H9 (cell line): ENCODE measurements at regions not wholly inside any gene's neighbourhood (a gene's known extent, or its start where the extent isn't known, plus 50 kb on each side); places are given as distances from the start of the nearest gene placed in this dataset.

Source experiments
- DNase-seq: peaks from one replicate; pipeline ENCODE4 v3.0.0-alpha.2; 2017
- H2AFZ ChIP-seq: one replicate; pipeline ENCODE4 v1.6.1; 2013; ENCODE audit warnings: mild to moderate bottlenecking, low read length, control low read depth, moderate library complexity
- H2AK5ac ChIP-seq: 2 replicates; pipeline ENCODE4 v1.6.1; 2013; ENCODE audit warnings: low read length, control low read depth, mixed read lengths; ENCODE audit not compliant: insufficient read length
- H2BK120ac ChIP-seq: one replicate; pipeline ENCODE4 v1.6.1; 2013; ENCODE audit warnings: low read depth, mild to moderate bottlenecking, low read length, control low read depth, inconsistent platforms; ENCODE audit not compliant: poor library complexity, severe bottlenecking
- H2BK12ac ChIP-seq: 2 replicates; pipeline ENCODE4 v1.6.1; 2013; ENCODE audit warnings: low read length, control low read depth, mixed read lengths, low read depth; ENCODE audit not compliant: insufficient read length
- H2BK15ac ChIP-seq: 2 replicates; pipeline ENCODE4 v1.6.1; 2013; ENCODE audit warnings: low read depth, low read length, control low read depth
- H2BK20ac ChIP-seq: one replicate; pipeline ENCODE4 v1.6.1; 2013; ENCODE audit warnings: low read depth, mild to moderate bottlenecking, low read length, control low read depth, inconsistent platforms; ENCODE audit not compliant: poor library complexity, severe bottlenecking
- H2BK5ac ChIP-seq: 2 replicates; pipeline ENCODE4 v1.6.1; 2013; ENCODE audit warnings: low read length, control low read depth, mixed read lengths; ENCODE audit not compliant: insufficient read length
- H3K14ac ChIP-seq: 2 replicates; pipeline ENCODE4 v1.6.1; 2013; ENCODE audit warnings: low read length, control low read depth; ENCODE audit not compliant: insufficient read depth
- H3K18ac ChIP-seq: 2 replicates; pipeline ENCODE4 v1.6.1; 2013; ENCODE audit warnings: low read depth, mild to moderate bottlenecking, mixed read lengths, low read length, control low read depth; ENCODE audit not compliant: insufficient read length
- H3K23ac ChIP-seq: 2 replicates; pipeline ENCODE4 v1.6.1; 2013; ENCODE audit warnings: low read length, control low read depth, mixed read lengths, low read depth; ENCODE audit not compliant: insufficient read length
- H3K23me2 ChIP-seq: 2 replicates; pipeline ENCODE4 v1.6.1; 2013; ENCODE audit warnings: low read depth, mild to moderate bottlenecking, mixed read lengths, low read length, control low read depth; ENCODE audit not compliant: insufficient read length, poor library complexity, severe bottlenecking
- H3K27ac ChIP-seq: 2 replicates; pipeline ENCODE4 v1.5.1; 2013; ENCODE audit warnings: low read length, control low read depth, mixed read lengths, low read depth; ENCODE audit not compliant: insufficient read length
- H3K27me3 ChIP-seq: 2 replicates; pipeline ENCODE4 v1.6.1; 2013; ENCODE audit warnings: low read length, control low read depth, inconsistent platforms; ENCODE audit not compliant: insufficient read depth
- H3K4ac ChIP-seq: 2 replicates; pipeline ENCODE4 v1.6.1; 2013; ENCODE audit warnings: low read depth, mild to moderate bottlenecking, control low read depth, inconsistent platforms, low read length, moderate library complexity
- H3K4me1 ChIP-seq: 2 replicates; pipeline ENCODE4 v1.6.1; 2013; ENCODE audit warnings: low read length, control low read depth, inconsistent platforms; ENCODE audit not compliant: insufficient read depth
- H3K4me2 ChIP-seq: 2 replicates; pipeline ENCODE4 v1.6.1; 2013; ENCODE audit warnings: low read length, control low read depth, mixed read lengths; ENCODE audit not compliant: insufficient read length, insufficient read depth
- H3K56ac ChIP-seq: 2 replicates; pipeline ENCODE4 v1.6.1; 2013; ENCODE audit warnings: low read depth, mild to moderate bottlenecking, mixed read lengths, low read length, control low read depth; ENCODE audit not compliant: insufficient read length
- H3K79me1 ChIP-seq: 2 replicates; pipeline ENCODE4 v1.6.1; 2013; ENCODE audit warnings: low read depth, mild to moderate bottlenecking, moderate library complexity, low read length, control low read depth, inconsistent platforms; ENCODE audit not compliant: insufficient read depth, poor library complexity, severe bottlenecking
- H3K79me2 ChIP-seq: 2 replicates; pipeline ENCODE4 v1.6.1; 2013; ENCODE audit warnings: low read length, control low read depth, inconsistent platforms; ENCODE audit not compliant: insufficient read depth
- H3K9ac ChIP-seq: 2 replicates; pipeline ENCODE4 v1.6.1; 2013; ENCODE audit warnings: low read length, control low read depth, mixed read lengths; ENCODE audit not compliant: insufficient read length; ENCODE audit errors: extremely low read depth
- H3K9me3 ChIP-seq: one replicate; pipeline ENCODE4 v1.6.1; 2013; ENCODE audit warnings: low read depth, low read length, inconsistent platforms; ENCODE audit not compliant: control insufficient read depth
- H3T11ph ChIP-seq: one replicate; pipeline ENCODE4 v1.6.1; 2013; ENCODE audit warnings: mild to moderate bottlenecking, low read length, control low read depth, inconsistent platforms
- H4K20me1 ChIP-seq: one replicate; pipeline ENCODE4 v1.6.1; 2013; ENCODE audit not compliant: control insufficient read depth, insufficient read length, insufficient read depth
- H4K5ac ChIP-seq: 2 replicates; pipeline ENCODE4 v1.6.1; 2013; ENCODE audit warnings: low read depth, mild to moderate bottlenecking, mixed read lengths, low read length, control low read depth; ENCODE audit not compliant: insufficient read length
- H4K8ac ChIP-seq: replicated peaks from 2 replicates; pipeline ENCODE4 v1.6.1; 2013; ENCODE audit warnings: low read length, control low read depth, mixed read lengths, low read depth; ENCODE audit not compliant: insufficient read length
- H4K91ac ChIP-seq: 2 replicates; pipeline ENCODE4 v1.6.1; 2013; ENCODE audit warnings: low read depth, mild to moderate bottlenecking, moderate library complexity, mixed read lengths, low read length, control low read depth; ENCODE audit not compliant: insufficient read length
- H3K27ac Mint-ChIP-seq, 3 experiments: 2 replicates in 2 of 3; 3 replicates in 1 of 3; pipeline ENCODE4 v1.8.0; 2020 to 2021; ENCODE audit warnings: mixed read lengths in 3 of 3, mild to moderate bottlenecking in 1 of 3, moderate library complexity in 1 of 3
- H3K27me3 Mint-ChIP-seq: 2 replicates; pipeline ENCODE4 v1.8.0; 2021; ENCODE audit warnings: low read depth, mild to moderate bottlenecking, moderate library complexity, mixed read lengths
- H3K36me3 Mint-ChIP-seq, 3 experiments: 2 replicates in 2 of 3; 3 replicates in 1 of 3; pipeline ENCODE4 v1.8.0; 2020 to 2021; ENCODE audit warnings: low read depth in 3 of 3, mixed read lengths in 3 of 3; ENCODE audit not compliant: insufficient read depth in 1 of 3
- H3K4me1 Mint-ChIP-seq, 2 experiments: 2 replicates each; pipeline ENCODE4 v1.8.0; 2020; ENCODE audit warnings: mixed read lengths in 2 of 2
- H3K4me3 Mint-ChIP-seq, 2 experiments: 2 replicates in 1 of 2; 3 replicates in 1 of 2; pipeline ENCODE4 v1.8.0; 2020 to 2021; ENCODE audit warnings: mild to moderate bottlenecking in 2 of 2, mixed read lengths in 2 of 2, moderate library complexity in 1 of 2
- H3K9me3 Mint-ChIP-seq, 2 experiments: 2 replicates in 1 of 2; 3 replicates in 1 of 2; pipeline ENCODE4 v1.8.0; 2020; ENCODE audit warnings: mild to moderate bottlenecking in 2 of 2, mixed read lengths in 2 of 2, moderate library complexity in 1 of 2
- WGBS: extraction: QIAGEN DNeasy Blood & Tissue Kit; methylation state at CpG from one replicate; pipeline ENCODE4 v1.1.7; 2013; ENCODE audit warnings: missing lambda C conversion rate, low lambda C conversion rate, mixed read lengths; ENCODE audit not compliant: insufficient read length; ENCODE audit errors: extremely low coverage; 5-methylcytosine and 5-hydroxymethylcytosine counted together
- TF ChIP-seq, protein P1 (sequence below): fragments of 200-600 bp; sonication (generic); conservative IDR thresholded peaks from 3 replicates; pipeline ENCODE4 v1.8.0; 2021; ENCODE audit warnings: antibody characterized with exemption, mild to moderate bottlenecking

DNA sequence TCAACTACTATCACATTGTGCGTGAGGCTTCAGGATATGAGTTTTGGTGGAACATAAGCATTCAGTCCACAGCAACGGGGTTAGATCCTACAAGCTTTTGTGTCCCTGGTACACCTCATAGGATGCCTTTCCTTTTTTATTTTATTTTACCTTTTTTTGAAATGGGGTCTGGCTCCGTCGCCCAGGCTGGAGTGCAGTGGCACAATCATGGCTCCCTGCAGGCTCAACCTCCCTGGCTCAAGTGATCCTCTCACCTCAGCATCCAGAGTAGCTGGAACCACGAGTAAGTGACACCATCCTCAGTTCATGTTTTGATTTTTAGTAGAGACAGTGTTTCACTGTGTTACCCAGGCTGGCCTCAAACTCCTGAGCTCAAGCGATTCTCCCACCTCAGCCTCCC, 86.0 kb upstream of the RAI14 start:
- H3K56ac ChIP-seq, result no peak overlapping the region
- H2BK15ac ChIP-seq, result no peak overlapping the region
- no peaks in the 10 kb centered on the region for H3K27me3 ChIP-seq
- no peak overlapping the region for H2AK5ac ChIP-seq
- no peak for DNase-seq
- H2BK12ac ChIP-seq, result no peak overlapping the region
- no peak overlapping the region for H2BK20ac ChIP-seq
- no peak overlapping the region for H2BK5ac ChIP-seq
- TF ChIP-seq, protein P1, sequence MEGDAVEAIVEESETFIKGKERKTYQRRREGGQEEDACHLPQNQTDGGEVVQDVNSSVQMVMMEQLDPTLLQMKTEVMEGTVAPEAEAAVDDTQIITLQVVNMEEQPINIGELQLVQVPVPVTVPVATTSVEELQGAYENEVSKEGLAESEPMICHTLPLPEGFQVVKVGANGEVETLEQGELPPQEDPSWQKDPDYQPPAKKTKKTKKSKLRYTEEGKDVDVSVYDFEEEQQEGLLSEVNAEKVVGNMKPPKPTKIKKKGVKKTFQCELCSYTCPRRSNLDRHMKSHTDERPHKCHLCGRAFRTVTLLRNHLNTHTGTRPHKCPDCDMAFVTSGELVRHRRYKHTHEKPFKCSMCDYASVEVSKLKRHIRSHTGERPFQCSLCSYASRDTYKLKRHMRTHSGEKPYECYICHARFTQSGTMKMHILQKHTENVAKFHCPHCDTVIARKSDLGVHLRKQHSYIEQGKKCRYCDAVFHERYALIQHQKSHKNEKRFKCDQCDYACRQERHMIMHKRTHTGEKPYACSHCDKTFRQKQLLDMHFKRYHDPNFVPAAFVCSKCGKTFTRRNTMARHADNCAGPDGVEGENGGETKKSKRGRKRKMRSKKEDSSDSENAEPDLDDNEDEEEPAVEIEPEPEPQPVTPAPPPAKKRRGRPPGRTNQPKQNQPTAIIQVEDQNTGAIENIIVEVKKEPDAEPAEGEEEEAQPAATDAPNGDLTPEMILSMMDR, result no peak
- H3K9me3 ChIP-seq, result no peaks in the 10 kb centered on the region
- peaks cover 2% of the 10 kb centered on the region for H4K20me1 ChIP-seq
- H3K4me1 ChIP-seq, result no peaks in the 10 kb centered on the region
- no peaks in the 10 kb centered on the region for H3K9me3 Mint-ChIP-seq
- no peaks in the 10 kb centered on the region for H3K79me2 ChIP-seq
- no peak overlapping the region for H3K27ac ChIP-seq
- no peaks in the 10 kb centered on the region for H3K36me3 Mint-ChIP-seq
- H4K5ac ChIP-seq, result no peak overlapping the region
- H3K27ac Mint-ChIP-seq, result 0 out of 7 replicates have a peak overlapping the region, but pooled peaks of 1 of the 3 experiments have one; percentile 13
- peaks cover 0 to 9% of the 10 kb centered on the region in 2 experiments; a peak in 2 of 4 replicates for H3K4me1 Mint-ChIP-seq
- H3K23me2 ChIP-seq, result no peaks in the 10 kb centered on the region
- no peak overlapping the region for H4K91ac ChIP-seq
- no peak overlapping the region for H2BK120ac ChIP-seq
- H3K9ac ChIP-seq, result no peak overlapping the region
- H3K79me1 ChIP-seq, result no peaks in the 10 kb centered on the region
- H3K18ac ChIP-seq, result no peak overlapping the region
- H3K14ac ChIP-seq, result no peak overlapping the region
- no peak overlapping the region for H3K4ac ChIP-seq
- no peak overlapping the region for H4K8ac ChIP-seq
- WGBS, result no CpG with 5 or more reads among the region's 6 CpGs
- no peak overlapping the region for H2AFZ ChIP-seq
- no peak overlapping the region for H3T11ph ChIP-seq
- peaks cover 2% of the 10 kb centered on the region; the same call in 1 of the 2 replicates for H3K27me3 Mint-ChIP-seq
- no peak overlapping the region for H3K4me3 Mint-ChIP-seq
- no peak overlapping the region for H3K23ac ChIP-seq
- no peak overlapping the region for H3K4me2 ChIP-seq
